Liver (tissue), 8 donors: ENCODE measurements at regions not wholly inside any gene's neighbourhood (a gene's known extent, or its start where the extent isn't known, plus 50 kb on each side); places are given as distances from the start of the nearest gene placed in this dataset.

Experiments
- DNase-seq: peaks from one replicate; pipeline ENCODE4 v3.0.0-alpha.2; 2017; ENCODE audit warnings: low spot score
- H3K27ac ChIP-seq, 2 donors: one replicate each; pipeline ENCODE4 v1.7.0; 2013; ENCODE audit warnings: inconsistent platforms in 2 of 2, low read length in 2 of 2, control low read depth in 1 of 2, low read depth in 1 of 2, mild to moderate bottlenecking in 1 of 2
- H3K27me3 ChIP-seq, 4 donors: one replicate each; pipeline versions ENCODE4 v1.6.1 to v1.7.0; 2013; ENCODE audit warnings: low read length in 3 of 4, inconsistent platforms in 1 of 4, mild to moderate bottlenecking in 1 of 4, moderate library complexity in 1 of 4; ENCODE audit not compliant: control insufficient read depth in 4 of 4, insufficient read depth in 4 of 4
- H3K36me3 ChIP-seq, 4 donors: one replicate each; pipeline versions ENCODE4 v1.6.1 to v1.7.0; 2013; ENCODE audit warnings: low read length in 3 of 4, mild to moderate bottlenecking in 3 of 4, low read depth in 1 of 4, moderate library complexity in 1 of 4; ENCODE audit not compliant: control insufficient read depth in 4 of 4, insufficient read depth in 3 of 4
- H3K4me1 ChIP-seq, 4 donors: one replicate each; pipeline versions ENCODE4 v1.6.1 to v1.7.0; 2013; ENCODE audit warnings: low read length in 3 of 4, mild to moderate bottlenecking in 3 of 4, moderate library complexity in 1 of 4; ENCODE audit not compliant: control insufficient read depth in 4 of 4, insufficient read depth in 4 of 4
- H3K4me3 ChIP-seq, 3 donors: one replicate each; pipeline versions ENCODE4 v1.6.1 to v1.7.0; 2013; ENCODE audit warnings: low read length in 3 of 3, control low read depth in 1 of 3, low read depth in 1 of 3, mild to moderate bottlenecking in 1 of 3
- H3K9ac ChIP-seq, 2 donors: one replicate each; pipeline ENCODE4 v1.7.0; 2013; ENCODE audit warnings: low read length in 2 of 2, mild to moderate bottlenecking in 2 of 2, moderate library complexity in 2 of 2, control low read depth in 1 of 2, low read depth in 1 of 2
- H3K9me3 ChIP-seq, 4 donors: one replicate each; pipeline versions ENCODE4 v1.6.1 to v1.7.0; 2013; ENCODE audit warnings: low read length in 3 of 4; ENCODE audit not compliant: control insufficient read depth in 4 of 4
- ATF3 ChIP-seq: IDR thresholded peaks from 2 replicates; pipeline ENCODE4 v1.6.1; 2016; ENCODE audit warnings: antibody characterized with exemption
- CTCF ChIP-seq: fragments of 150-350 bp; IDR thresholded peaks from 2 replicates; pipeline ENCODE4 v1.5.1; 2017; ENCODE audit warnings: improper control_type of control experiment, low read depth, low read length; ENCODE audit not compliant: missing input control
- EGR1 ChIP-seq, 2 donors: IDR thresholded peaks; 2 replicates each; pipeline ENCODE4 v1.6.1; 2016 to 2018; ENCODE audit warnings: antibody characterized with exemption in 2 of 2, low read depth in 2 of 2
- FOXA1 ChIP-seq: IDR thresholded peaks from 2 replicates; pipeline ENCODE4 v1.6.1; 2016; ENCODE audit warnings: antibody characterized with exemption
- FOXA2 ChIP-seq: IDR thresholded peaks from 2 replicates; pipeline ENCODE4 v1.6.1; 2016; ENCODE audit warnings: antibody characterized with exemption
- GABPA ChIP-seq, 2 donors: IDR thresholded peaks in 1 of 2; conservative IDR thresholded peaks in 1 of 2; 2 replicates each; pipeline ENCODE4 v1.6.1; 2016; ENCODE audit warnings: antibody characterized with exemption in 2 of 2, mild to moderate bottlenecking in 1 of 2, moderate library complexity in 1 of 2
- HNF4A ChIP-seq, 2 donors: conservative IDR thresholded peaks; 2 replicates each; pipeline ENCODE4 v1.6.1; 2016; ENCODE audit warnings: antibody characterized with exemption in 2 of 2, mild to moderate bottlenecking in 2 of 2
- HNF4G ChIP-seq: IDR thresholded peaks from 2 replicates; pipeline ENCODE4 v1.6.1; 2016; ENCODE audit warnings: antibody characterized with exemption
- NR2F2 ChIP-seq: IDR thresholded peaks from 2 replicates; pipeline ENCODE4 v1.6.1; 2016; ENCODE audit warnings: antibody characterized with exemption
- REST ChIP-seq: IDR thresholded peaks from 2 replicates; pipeline ENCODE4 v1.6.1; 2016; ENCODE audit warnings: antibody characterized with exemption, mild to moderate bottlenecking
- RXRA ChIP-seq, 2 donors: IDR thresholded peaks; 2 replicates each; pipeline ENCODE4 v1.6.1; 2017 to 2018; ENCODE audit warnings: antibody characterized with exemption in 2 of 2, mild to moderate bottlenecking in 1 of 2
- SP1 ChIP-seq: IDR thresholded peaks from 2 replicates; pipeline ENCODE4 v1.6.1; 2018; ENCODE audit warnings: antibody characterized with exemption, mild to moderate bottlenecking
- TAF1 ChIP-seq: conservative IDR thresholded peaks from 2 replicates; pipeline ENCODE4 v1.6.1; 2016; ENCODE audit warnings: antibody characterized with exemption, mild to moderate bottlenecking
- YY1 ChIP-seq: IDR thresholded peaks from 2 replicates; pipeline ENCODE4 v1.6.1; 2016; ENCODE audit warnings: antibody characterized with exemption, mild to moderate bottlenecking
- ZBTB33 ChIP-seq: IDR thresholded peaks from 2 replicates; pipeline ENCODE4 v1.6.1; 2016; ENCODE audit warnings: antibody characterized with exemption
- WGBS: extraction: QIAGEN DNeasy Blood & Tissue Kit; methylation state at CpG from one replicate; pipeline ENCODE4 v1.1.7; 2013; 5-methylcytosine and 5-hydroxymethylcytosine counted together
- donor health status: healthy.
- donor health status: healthy.
- donor health status: healthy.
- donor health status: healthy.
- donor health status: healthy.

GRCh38 chr11:15651033-15651432 is 536.3 kb downstream of the INSC start:
- no peaks in the 10 kb centered on the region for H3K9me3 ChIP-seq
- H3K4me3 ChIP-seq: no peak overlapping the region
- no peak overlapping the region for H3K9ac ChIP-seq
- no peaks in the 10 kb centered on the region for H3K36me3 ChIP-seq
- no peak for DNase-seq
- TF ChIP-seq FOXA1 (no peak), ATF3 (no peak), REST (no peak), SP1 (no peak), CTCF (no peak), FOXA2 (no peak)
- WGBS: 69% methylated on average over 22 of the region's 22 CpGs
- no peaks in the 10 kb centered on the region for H3K27me3 ChIP-seq
- H3K27ac ChIP-seq: peak overlapping the region; percentile 23 to 42
- peaks cover 0 to 10% (median 6%) of the 10 kb centered on the region in 4 donors for H3K4me1 ChIP-seq

GRCh38 chr11:15651816-15652215 is 537.1 kb downstream of the INSC start:
- Histone ChIP-seq H3K4me3 (no peak overlapping the region), H3K27me3 (no peaks in the 10 kb centered on the region), H3K4me1 (peaks cover 0 to 10% (median 6%) of the 10 kb centered on the region in 4 donors), H3K9me3 (no peaks in the 10 kb centered on the region), H3K36me3 (no peaks in the 10 kb centered on the region), H3K27ac (no peak overlapping the region), H3K9ac (no peak overlapping the region)
- WGBS: 73% methylated on average over 11 of the region's 11 CpGs
- no peak for DNase-seq
- TF ChIP-seq ZBTB33 (no peak), SP1 (no peak), YY1 (no peak), FOXA2 (no peak), CTCF (no peak), HNF4A (conservative IDR thresholded peaks at IDR 0.05) (no peak), NR2F2 (no peak), ATF3 (no peak), EGR1 (IDR thresholded peaks at IDR 0.05; ENCODE audit: low read depth in 2 of 2) (no peak), RXRA (IDR thresholded peaks at IDR 0.05) (no peak), GABPA (IDR thresholded peaks at IDR 0.05 in 1 of 2, conservative IDR thresholded peaks at IDR 0.05 in 1 of 2) (no peak), FOXA1 (no peak), TAF1 (no peak), HNF4G (no peak)
